Osteocyte (in vitro differentiated cells): ENCODE measurements at regions not wholly inside any gene's neighbourhood (a gene's known extent, or its start where the extent isn't known, plus 50 kb on each side); places are given as distances from the start of the nearest gene placed in this dataset.
"Not testable (repeated sequence)": the region's sequence is repeated elsewhere in the genome, so short reads cannot be mapped to it uniquely, and the experiment has no call there.

ENCODE experiments used
- DNase-seq: peaks from one replicate; pipeline ENCODE4 v3.0.0; 2021; ENCODE audit warnings: mixed read lengths; ENCODE audit not compliant: unreplicated experiment; ENCODE audit errors: extremely low spot score
- H3K27ac Mint-ChIP-seq: one replicate; pipeline ENCODE4 v1.8.0; 2021; ENCODE audit warnings: mild to moderate bottlenecking, mixed read lengths; ENCODE audit not compliant: unreplicated experiment
- H3K27me3 Mint-ChIP-seq: one replicate; pipeline ENCODE4 v1.8.0; 2021; ENCODE audit warnings: mixed read lengths; ENCODE audit not compliant: unreplicated experiment
- H3K36me3 Mint-ChIP-seq: one replicate; pipeline ENCODE4 v1.8.0; 2021; ENCODE audit warnings: mixed read lengths; ENCODE audit not compliant: unreplicated experiment
- H3K4me1 Mint-ChIP-seq: one replicate; pipeline ENCODE4 v1.8.0; 2021; ENCODE audit warnings: mixed read lengths; ENCODE audit not compliant: unreplicated experiment
- H3K4me3 Mint-ChIP-seq: one replicate; pipeline ENCODE4 v1.8.0; 2021; ENCODE audit warnings: mild to moderate bottlenecking, moderate library complexity, mixed read lengths; ENCODE audit not compliant: unreplicated experiment
- H3K9me3 Mint-ChIP-seq: one replicate; pipeline ENCODE4 v1.8.0; 2021; ENCODE audit warnings: mixed read lengths; ENCODE audit not compliant: unreplicated experiment

GRCh38 chr21:8377093-8377841 is 2144.1 kb upstream of the TPTE start:
- not testable (repeated sequence) for DNase-seq, H3K27ac Mint-ChIP-seq, H3K4me1 Mint-ChIP-seq, H3K4me3 Mint-ChIP-seq, H3K27me3 Mint-ChIP-seq, H3K36me3 Mint-ChIP-seq, H3K9me3 Mint-ChIP-seq

GRCh38 chr21:8380419-8381079 is 2140.8 kb upstream of the TPTE start:
- H3K4me3 Mint-ChIP-seq, H3K27ac Mint-ChIP-seq, H3K27me3 Mint-ChIP-seq, H3K36me3 Mint-ChIP-seq, H3K9me3 Mint-ChIP-seq, DNase-seq, H3K4me1 Mint-ChIP-seq: not testable (repeated sequence)

GRCh38 chr21:8388169-8388939 is 2133.0 kb upstream of the TPTE start:
- H3K4me3 Mint-ChIP-seq, H3K36me3 Mint-ChIP-seq, H3K27ac Mint-ChIP-seq, H3K4me1 Mint-ChIP-seq, H3K27me3 Mint-ChIP-seq, DNase-seq, H3K9me3 Mint-ChIP-seq: not testable (repeated sequence)

- H3K4me3 Mint-ChIP-seq, H3K27me3 Mint-ChIP-seq: not testable (repeated sequence)
These were observed 2132.5 kb upstream of the TPTE start for GRCh38 chr21:8388940-8389238.

GRCh38 chr21:8390550-8391171 is 2130.7 kb upstream of the TPTE start:
- H3K9me3 Mint-ChIP-seq, H3K4me3 Mint-ChIP-seq, H3K36me3 Mint-ChIP-seq: not testable (repeated sequence)

More at GRCh38 chr21:8388940-8389238, 2132.5 kb upstream of the TPTE start:
- not testable (repeated sequence) for H3K27ac Mint-ChIP-seq, H3K9me3 Mint-ChIP-seq, H3K4me1 Mint-ChIP-seq, DNase-seq, H3K36me3 Mint-ChIP-seq

GRCh38 chr21:8394380-8394779 is 2127.0 kb upstream of the TPTE start:
- H3K4me1 Mint-ChIP-seq, H3K36me3 Mint-ChIP-seq, DNase-seq, H3K4me3 Mint-ChIP-seq, H3K27me3 Mint-ChIP-seq, H3K9me3 Mint-ChIP-seq, H3K27ac Mint-ChIP-seq: not testable (repeated sequence)

More at GRCh38 chr21:8390550-8391171, 2130.7 kb upstream of the TPTE start:
- not testable (repeated sequence) for H3K4me1 Mint-ChIP-seq, H3K27ac Mint-ChIP-seq, DNase-seq, H3K27me3 Mint-ChIP-seq

GRCh38 chr21:8395992-8396391 is 2125.4 kb upstream of the TPTE start:
- not testable (repeated sequence) for H3K4me1 Mint-ChIP-seq, H3K27me3 Mint-ChIP-seq, H3K9me3 Mint-ChIP-seq, H3K36me3 Mint-ChIP-seq, H3K4me3 Mint-ChIP-seq, DNase-seq, H3K27ac Mint-ChIP-seq

GRCh38 chr21:8398870-8399437 is 2122.4 kb upstream of the TPTE start:
- not testable (repeated sequence) for H3K27me3 Mint-ChIP-seq, H3K27ac Mint-ChIP-seq, H3K4me1 Mint-ChIP-seq, H3K9me3 Mint-ChIP-seq, H3K4me3 Mint-ChIP-seq, DNase-seq, H3K36me3 Mint-ChIP-seq

- not testable (repeated sequence) for H3K9me3 Mint-ChIP-seq, H3K27ac Mint-ChIP-seq, DNase-seq, H3K36me3 Mint-ChIP-seq, H3K27me3 Mint-ChIP-seq, H3K4me1 Mint-ChIP-seq, H3K4me3 Mint-ChIP-seq
These were observed 2121.5 kb upstream of the TPTE start for GRCh38 chr21:8399866-8400265.

GRCh38 chr21:8401799-8402198 is 2119.6 kb upstream of the TPTE start:
- H3K4me3 Mint-ChIP-seq, H3K27me3 Mint-ChIP-seq, H3K4me1 Mint-ChIP-seq: not testable (repeated sequence)

GRCh38 chr21:8406331-8406730 is 2115.1 kb upstream of the TPTE start:
- not testable (repeated sequence) for H3K27ac Mint-ChIP-seq, H3K9me3 Mint-ChIP-seq, H3K4me1 Mint-ChIP-seq, H3K27me3 Mint-ChIP-seq, H3K4me3 Mint-ChIP-seq, DNase-seq, H3K36me3 Mint-ChIP-seq

More at GRCh38 chr21:8401799-8402198, 2119.6 kb upstream of the TPTE start:
- not testable (repeated sequence) for DNase-seq, H3K27ac Mint-ChIP-seq, H3K36me3 Mint-ChIP-seq, H3K9me3 Mint-ChIP-seq
